Gastroesophageal sphincter (tissue), 4 donors: ENCODE measurements at regions not wholly inside any gene's neighbourhood (a gene's known extent, or its start where the extent isn't known, plus 50 kb on each side); places are given as distances from the start of the nearest gene placed in this dataset.
"Not testable (repeated sequence)": the region's sequence is repeated elsewhere in the genome, so short reads cannot be mapped to it uniquely, and the experiment has no call there.

ENCODE experiments used
- ATAC-seq: fragments of 150-250 bp; one replicate; pipeline ENCODE4 v1.9.1; 2016; ENCODE audit warnings: mild to moderate bottlenecking, moderate library complexity
- H3K27ac ChIP-seq, 4 donors: fragments of 200-600 bp; sonication (generic) in 3 of 4; 1 replicate in 3 of 4; 2 replicates in 1 of 4; pipeline ENCODE4 v1.5.1; 2016 to 2019
- H3K27me3 ChIP-seq: fragments of 200-600 bp; sonication (generic); one replicate; pipeline ENCODE4 v1.5.1; 2019
- H3K36me3 ChIP-seq, 2 donors: fragments of 200-600 bp; sonication (generic); one replicate each; pipeline ENCODE4 v1.5.1; 2019; ENCODE audit warnings: control low read depth in 1 of 2
- H3K4me1 ChIP-seq, 3 donors: fragments of 200-600 bp; sonication (generic); 1 replicate in 2 of 3; 2 replicates in 1 of 3; pipeline ENCODE4 v1.5.1; 2016 to 2019; ENCODE audit warnings: control low read depth in 2 of 3
- H3K4me3 ChIP-seq, 2 donors: fragments of 200-600 bp; sonication (generic); one replicate each; pipeline ENCODE4 v1.5.1; 2019; ENCODE audit warnings: mild to moderate bottlenecking in 1 of 2, moderate library complexity in 1 of 2
- H3K9me3 ChIP-seq, 3 donors: fragments of 200-600 bp; sonication (generic); one replicate each; pipeline ENCODE4 v1.5.1; 2017 to 2019; ENCODE audit warnings: control low read depth in 2 of 3
- EP300 ChIP-seq: sonication (generic); formaldehyde crosslinking; IDR thresholded peaks from one replicate; pipeline ENCODE4 v1.6.1; 2017; ENCODE audit warnings: antibody characterized with exemption, mild to moderate bottlenecking
- POLR2A ChIP-seq, 2 donors: fragments of 450-650 bp; IDR thresholded peaks; one replicate each; pipeline ENCODE4 v1.6.1; 2017; ENCODE audit warnings: antibody characterized with exemption in 2 of 2, mild to moderate bottlenecking in 2 of 2, moderate library complexity in 1 of 2
- POLR2AphosphoS5 ChIP-seq: sonication (generic); formaldehyde crosslinking; IDR thresholded peaks from one replicate; pipeline ENCODE4 v1.6.1; 2017; ENCODE audit warnings: antibody characterized with exemption
- WGBS, 2 donors: methylation state at CpG; one replicate each; pipeline ENCODE4 v1.1.5; 2018; ENCODE audit warnings: low coverage in 1 of 2; 5-methylcytosine and 5-hydroxymethylcytosine counted together
- TF ChIP-seq, protein P1 (sequence below), 4 experiments: fragments of 200-600 bp in 2 of 4; fragments of 450-650 bp in 2 of 4; sonication (generic) in 1 of 4; IDR thresholded peaks; one replicate each; pipeline ENCODE4 v1.5.1; 2017 to 2019; ENCODE audit warnings: antibody characterized with exemption in 4 of 4, mild to moderate bottlenecking in 2 of 4, moderate library complexity in 2 of 4

DNA sequence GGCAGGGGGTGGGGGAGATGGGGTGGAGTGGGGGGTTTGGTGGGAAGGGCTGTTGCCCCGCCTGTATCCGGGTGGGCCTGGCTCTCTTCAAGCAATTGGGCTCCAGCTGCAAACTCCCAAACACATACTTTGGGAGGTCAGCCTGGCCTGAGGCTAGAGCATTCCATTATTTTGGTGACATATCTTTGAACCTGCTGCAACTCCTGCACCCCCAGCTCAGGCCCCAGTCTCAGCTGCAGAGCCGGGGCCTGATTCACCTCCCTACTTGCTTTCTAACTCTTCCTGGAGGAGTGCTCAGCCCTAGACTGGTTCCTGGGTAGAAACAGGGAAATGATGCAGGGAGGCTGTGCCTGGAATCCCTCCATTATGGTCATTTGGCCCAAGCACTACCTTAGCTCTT is 140.8 kb upstream of the PRR23C start:
- Histone ChIP-seq H3K4me3 (no peak overlapping the region), H3K27me3 (no peaks in the 10 kb centered on the region), H3K4me1 (peaks cover 0 to 4% (median 0%) of the 10 kb centered on the region in 3 donors), H3K36me3 (no peaks in the 10 kb centered on the region), H3K9me3 (peaks cover 0 to 12% (median under 1%) of the 10 kb centered on the region in 3 donors), H3K27ac (no peak overlapping the region)
- no peak for ATAC-seq
- no CpG with 5 or more reads among the region's 3 CpGs for WGBS, 2 donors
- TF ChIP-seq POLR2A (IDR thresholded peaks at IDR 0.05) (no peak), EP300 (no peak), POLR2AphosphoS5 (no peak)
- TF ChIP-seq, protein P1, sequence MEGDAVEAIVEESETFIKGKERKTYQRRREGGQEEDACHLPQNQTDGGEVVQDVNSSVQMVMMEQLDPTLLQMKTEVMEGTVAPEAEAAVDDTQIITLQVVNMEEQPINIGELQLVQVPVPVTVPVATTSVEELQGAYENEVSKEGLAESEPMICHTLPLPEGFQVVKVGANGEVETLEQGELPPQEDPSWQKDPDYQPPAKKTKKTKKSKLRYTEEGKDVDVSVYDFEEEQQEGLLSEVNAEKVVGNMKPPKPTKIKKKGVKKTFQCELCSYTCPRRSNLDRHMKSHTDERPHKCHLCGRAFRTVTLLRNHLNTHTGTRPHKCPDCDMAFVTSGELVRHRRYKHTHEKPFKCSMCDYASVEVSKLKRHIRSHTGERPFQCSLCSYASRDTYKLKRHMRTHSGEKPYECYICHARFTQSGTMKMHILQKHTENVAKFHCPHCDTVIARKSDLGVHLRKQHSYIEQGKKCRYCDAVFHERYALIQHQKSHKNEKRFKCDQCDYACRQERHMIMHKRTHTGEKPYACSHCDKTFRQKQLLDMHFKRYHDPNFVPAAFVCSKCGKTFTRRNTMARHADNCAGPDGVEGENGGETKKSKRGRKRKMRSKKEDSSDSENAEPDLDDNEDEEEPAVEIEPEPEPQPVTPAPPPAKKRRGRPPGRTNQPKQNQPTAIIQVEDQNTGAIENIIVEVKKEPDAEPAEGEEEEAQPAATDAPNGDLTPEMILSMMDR (IDR thresholded peaks at IDR 0.05), result no peak

DNA sequence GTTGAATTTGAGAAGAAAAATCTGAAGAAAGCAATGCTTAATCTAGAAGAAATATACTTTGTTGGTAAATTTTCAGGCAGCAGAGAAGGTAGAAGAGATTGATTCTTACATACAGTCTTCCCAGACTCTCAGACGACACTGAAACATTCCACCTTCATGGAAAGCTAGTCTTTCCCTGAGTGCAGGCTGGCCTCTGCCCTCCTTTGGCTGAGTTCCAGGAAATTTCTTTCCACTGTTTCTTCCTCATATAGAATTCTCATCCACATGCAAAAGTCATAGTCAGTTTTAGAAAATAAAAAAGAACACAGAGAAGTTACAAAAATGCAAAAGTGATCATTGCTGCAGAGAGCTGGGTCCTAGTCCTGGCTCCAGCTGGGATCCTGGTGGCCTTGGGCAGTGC is 142.5 kb upstream of the PRR23C start:
- WGBS, 2 donors, result 30% methylated on average over 1 of the region's 1 CpG; no CpG with 5 or more reads in 1 of the 2 donors
- H3K27ac ChIP-seq, result no peak overlapping the region
- no peaks in the 10 kb centered on the region for H3K9me3 ChIP-seq
- H3K4me1 ChIP-seq, result peaks cover 0 to 4% (median 0%) of the 10 kb centered on the region in 3 donors
- H3K4me3 ChIP-seq, result no peak overlapping the region
- no peak for TF ChIP-seq POLR2AphosphoS5
- no peak for TF ChIP-seq EP300
- TF ChIP-seq, protein P1 (IDR thresholded peaks at IDR 0.05), result no peak
- no peak for TF ChIP-seq POLR2A (IDR thresholded peaks at IDR 0.05)
- H3K36me3 ChIP-seq, result no peaks in the 10 kb centered on the region
- H3K27me3 ChIP-seq, result no peaks in the 10 kb centered on the region
- no peak for ATAC-seq

DNA sequence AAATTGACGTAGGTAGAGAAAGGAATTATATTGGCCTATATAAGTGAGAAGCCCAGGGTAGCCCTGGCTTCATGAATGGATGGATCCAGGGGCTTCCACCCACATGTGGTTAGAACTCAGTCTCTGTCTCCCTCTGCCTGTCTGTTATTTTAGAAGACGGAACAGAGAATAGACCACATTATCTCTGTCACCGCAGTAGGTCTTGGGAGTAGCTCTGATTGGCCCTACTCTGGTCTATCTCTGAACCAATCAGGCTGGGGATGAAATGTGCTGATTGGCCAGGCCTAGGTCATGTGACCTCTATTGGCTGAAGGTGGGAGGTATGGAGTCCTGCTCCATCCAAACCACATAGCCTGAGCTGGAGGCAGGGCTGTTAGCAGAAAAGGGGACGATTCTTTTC is 143.0 kb upstream of the PRR23C start:
- no peaks in the 10 kb centered on the region for H3K27me3 ChIP-seq
- no peak overlapping the region for H3K4me3 ChIP-seq
- no peak for TF ChIP-seq POLR2AphosphoS5
- no peak for TF ChIP-seq POLR2A (IDR thresholded peaks at IDR 0.05)
- TF ChIP-seq, protein P1 (IDR thresholded peaks at IDR 0.05), result no peak
- no peak for TF ChIP-seq EP300
- no peaks in the 10 kb centered on the region for H3K9me3 ChIP-seq
- WGBS, 2 donors, result 86 to 90% methylated on average over 3 to 4 of the region's 4 CpGs
- H3K27ac ChIP-seq, result no peak overlapping the region
- H3K36me3 ChIP-seq, result no peaks in the 10 kb centered on the region
- ATAC-seq, result no peak
- H3K4me1 ChIP-seq, result peaks cover 0 to 4% (median 0%) of the 10 kb centered on the region in 3 donors

DNA sequence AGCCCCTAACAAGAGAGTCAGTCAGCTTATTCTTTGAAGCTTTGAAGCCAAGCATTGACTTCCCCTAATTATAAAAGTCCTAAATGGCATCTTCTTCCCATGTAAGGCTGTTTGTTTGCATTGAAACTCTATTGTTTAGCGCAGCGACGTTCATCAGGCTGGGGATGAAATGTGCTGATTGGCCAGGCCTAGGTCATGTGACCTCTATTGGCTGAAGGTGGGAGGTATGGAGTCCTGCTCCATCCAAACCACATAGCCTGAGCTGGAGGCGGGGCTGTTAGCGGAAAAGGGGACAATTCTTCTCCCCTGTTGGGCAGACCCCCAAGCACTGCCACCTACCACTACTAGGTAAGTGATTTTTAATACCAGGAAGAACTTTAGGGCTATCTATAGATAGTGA is 145.3 kb upstream of the PRR23C start:
- Histone ChIP-seq H3K4me3 (no peak overlapping the region), H3K4me1 (peaks cover 0 to 4% (median 0%) of the 10 kb centered on the region in 3 donors), H3K36me3 (no peaks in the 10 kb centered on the region), H3K27ac (no peak overlapping the region), H3K27me3 (no peaks in the 10 kb centered on the region), H3K9me3 (peaks cover 0 to under 1% (median 0%) of the 10 kb centered on the region in 3 donors)
- WGBS, 2 donors, result 100% methylated on average over 1 to 5 of the region's 5 CpGs
- TF ChIP-seq POLR2AphosphoS5, result no peak
- no peak for TF ChIP-seq EP300
- no peak for TF ChIP-seq POLR2A (IDR thresholded peaks at IDR 0.05)
- no peak for ATAC-seq

DNA sequence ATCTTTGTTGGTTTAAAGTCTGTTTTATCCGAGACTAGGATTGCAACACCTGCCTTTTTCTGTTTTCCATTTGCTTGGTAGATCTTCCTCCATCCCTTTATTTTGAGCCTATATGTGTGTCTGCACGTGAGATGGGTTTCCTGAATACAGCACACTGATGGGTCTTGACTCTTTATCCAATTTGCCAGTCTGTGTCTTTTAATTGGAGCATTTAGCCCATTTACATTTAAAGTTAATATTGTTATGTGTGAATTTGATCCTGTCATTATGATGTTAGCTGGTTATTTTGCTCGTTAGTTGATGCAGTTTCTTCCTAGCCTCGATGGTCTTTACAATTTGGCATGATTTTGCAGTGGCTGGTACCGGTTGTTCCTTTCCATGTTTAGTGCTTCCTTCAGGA is 149.4 kb upstream of the MRPS22 start:
- ATAC-seq, result not testable (repeated sequence)

DNA sequence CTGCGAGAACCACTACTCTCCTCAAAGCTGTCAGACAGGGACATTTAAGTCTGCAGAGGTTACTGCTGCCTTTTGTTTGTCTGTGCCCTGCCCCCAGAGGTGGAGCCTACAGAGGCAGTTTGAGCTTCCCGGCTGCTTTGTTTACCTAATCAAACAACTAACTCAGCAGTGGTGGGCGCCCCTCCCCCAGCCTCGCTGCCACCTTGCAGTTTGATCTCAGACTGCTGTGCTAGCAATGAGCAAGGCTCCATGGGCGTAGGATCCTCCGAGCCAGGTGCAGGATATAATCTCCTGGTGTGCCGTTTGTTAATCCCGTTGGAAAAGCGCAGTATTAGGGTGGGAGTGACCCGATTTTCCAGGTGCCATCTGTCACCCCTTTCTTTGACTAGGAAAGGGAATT is 147.7 kb upstream of the MRPS22 start:
- peaks cover 0 to 21% (median 0%) of the 10 kb centered on the region in 3 donors for H3K9me3 ChIP-seq
- ATAC-seq, H3K27ac ChIP-seq, H3K27me3 ChIP-seq, H3K4me3 ChIP-seq, H3K4me1 ChIP-seq, H3K36me3 ChIP-seq: not testable (repeated sequence)
- 80% methylated on average over 4 of the region's 10 CpGs; no CpG with 5 or more reads in 1 of the 2 donors for WGBS, 2 donors

More for the DNA sequence above, 149.4 kb upstream of the MRPS22 start:
- 80 to 100% methylated on average over 1 of the region's 5 CpGs for WGBS, 2 donors
- not testable (repeated sequence) for H3K36me3 ChIP-seq, H3K4me1 ChIP-seq, H3K27ac ChIP-seq, H3K4me3 ChIP-seq, H3K27me3 ChIP-seq
- peaks cover 0 to 21% (median 0%) of the 10 kb centered on the region in 3 donors for H3K9me3 ChIP-seq
